GM12864 (cell line): ENCODE measurements at regions not wholly inside any gene's neighbourhood (a gene's known extent, or its start where the extent isn't known, plus 50 kb on each side); places are given as distances from the start of the nearest gene placed in this dataset.

Source experiments
- DNase-seq: peaks from one replicate; pipeline ENCODE4 v3.0.0-alpha.2; 2011; ENCODE audit warnings: low read depth
- H3K4me3 ChIP-seq: 2 replicates; pipeline ENCODE4 v1.5.1; 2011; ENCODE audit warnings: mild to moderate bottlenecking, low read depth, low read length, control low read depth
- TF ChIP-seq, protein P1 (sequence below): IDR thresholded peaks from 2 replicates; pipeline ENCODE4 v1.5.1; 2011; ENCODE audit warnings: low read depth, mild to moderate bottlenecking, moderate library complexity, low read length, control low read depth, inconsistent platforms; ENCODE audit errors: missing control alignments

DNA sequence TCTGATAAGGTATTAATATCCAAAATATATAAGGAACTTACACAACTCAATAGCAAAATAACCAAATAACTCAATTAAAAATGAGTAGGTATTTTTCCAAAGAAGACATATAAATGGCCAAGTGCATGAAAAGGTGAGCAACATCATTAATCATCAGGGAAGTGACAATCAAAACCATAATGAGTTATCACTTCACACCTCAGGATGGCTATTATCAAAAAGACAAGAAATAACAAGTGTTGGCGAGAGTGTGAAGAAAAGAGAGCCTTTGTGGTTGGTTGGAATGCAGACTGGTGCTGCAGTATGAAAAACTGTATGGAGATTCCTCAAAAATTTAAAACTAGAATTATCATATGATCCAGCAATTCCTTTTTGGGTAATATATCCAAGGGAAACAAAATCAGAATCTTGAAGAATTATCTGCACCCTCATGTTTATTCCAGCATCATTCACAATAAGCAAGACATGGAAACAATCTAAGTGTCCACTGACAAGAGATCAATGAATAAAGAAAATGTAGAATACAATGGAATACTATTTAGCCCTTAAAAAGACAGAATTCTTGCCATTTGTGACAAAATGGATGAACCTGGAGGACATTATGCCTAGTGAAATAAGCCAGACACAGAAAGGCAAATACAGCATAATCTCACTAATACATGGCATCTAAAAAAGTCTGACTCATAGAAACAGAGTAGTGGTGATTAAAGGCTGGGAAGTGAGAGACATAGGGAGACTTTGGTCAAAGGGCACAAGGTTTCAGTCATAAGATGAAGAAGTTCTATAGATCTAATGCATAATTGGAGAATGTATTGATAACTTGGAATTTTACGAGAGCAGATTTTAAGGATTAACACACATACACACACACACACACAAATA lies 175.6 kb downstream of the FOXA2 start:
- no peak for DNase-seq
- TF ChIP-seq, protein P1, sequence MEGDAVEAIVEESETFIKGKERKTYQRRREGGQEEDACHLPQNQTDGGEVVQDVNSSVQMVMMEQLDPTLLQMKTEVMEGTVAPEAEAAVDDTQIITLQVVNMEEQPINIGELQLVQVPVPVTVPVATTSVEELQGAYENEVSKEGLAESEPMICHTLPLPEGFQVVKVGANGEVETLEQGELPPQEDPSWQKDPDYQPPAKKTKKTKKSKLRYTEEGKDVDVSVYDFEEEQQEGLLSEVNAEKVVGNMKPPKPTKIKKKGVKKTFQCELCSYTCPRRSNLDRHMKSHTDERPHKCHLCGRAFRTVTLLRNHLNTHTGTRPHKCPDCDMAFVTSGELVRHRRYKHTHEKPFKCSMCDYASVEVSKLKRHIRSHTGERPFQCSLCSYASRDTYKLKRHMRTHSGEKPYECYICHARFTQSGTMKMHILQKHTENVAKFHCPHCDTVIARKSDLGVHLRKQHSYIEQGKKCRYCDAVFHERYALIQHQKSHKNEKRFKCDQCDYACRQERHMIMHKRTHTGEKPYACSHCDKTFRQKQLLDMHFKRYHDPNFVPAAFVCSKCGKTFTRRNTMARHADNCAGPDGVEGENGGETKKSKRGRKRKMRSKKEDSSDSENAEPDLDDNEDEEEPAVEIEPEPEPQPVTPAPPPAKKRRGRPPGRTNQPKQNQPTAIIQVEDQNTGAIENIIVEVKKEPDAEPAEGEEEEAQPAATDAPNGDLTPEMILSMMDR: no peak
- H3K4me3 ChIP-seq: no peak overlapping the region

DNA sequence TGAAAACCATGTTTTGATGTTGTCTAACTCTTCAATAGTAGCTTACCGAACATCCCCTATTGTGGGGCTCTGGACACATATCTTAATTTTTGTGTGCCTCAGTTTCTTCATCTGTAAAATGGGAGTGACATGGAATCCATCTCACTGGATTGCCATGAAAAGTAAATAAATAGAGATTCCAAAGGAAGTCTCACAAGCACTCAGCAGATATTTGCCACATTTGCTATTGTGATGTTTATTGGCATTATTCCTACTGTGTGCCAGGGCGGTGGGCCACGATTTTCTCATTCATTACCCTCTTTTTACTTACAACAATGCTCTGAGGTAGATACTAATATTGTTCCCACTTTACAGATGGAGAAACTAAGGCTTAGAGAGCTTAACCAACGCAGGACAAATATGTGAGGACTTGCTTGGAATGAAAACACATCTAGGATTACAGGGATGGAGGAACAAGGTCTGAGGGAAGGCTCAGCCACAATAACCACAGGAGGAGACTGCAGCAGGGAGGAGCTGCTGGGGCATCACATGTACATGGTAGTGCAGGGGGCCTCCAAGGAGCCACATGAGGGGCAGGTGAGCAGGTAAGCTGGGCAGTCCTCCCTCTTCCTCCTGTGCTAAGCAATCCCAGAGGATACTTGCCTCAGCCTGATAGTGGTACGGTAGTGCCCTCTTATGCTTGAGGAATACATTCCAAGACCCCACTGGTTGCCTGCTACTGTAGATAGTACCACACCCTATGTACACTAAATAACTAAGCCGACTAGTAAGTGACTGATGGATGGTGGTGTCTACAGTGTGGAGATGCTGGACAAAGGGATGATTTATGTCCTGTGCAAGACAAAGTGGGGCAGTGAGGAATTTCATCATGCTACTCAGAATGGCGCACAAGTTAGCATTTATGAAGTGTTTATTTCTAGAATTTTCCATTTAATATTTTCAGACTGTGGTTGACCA lies 176.9 kb downstream of the FOXA2 start:
- TF ChIP-seq, protein P1: no peak
- no peak overlapping the region for H3K4me3 ChIP-seq
- no peak for DNase-seq

- TF ChIP-seq, protein P1: no peak
- H3K4me3 ChIP-seq: no peak overlapping the region
- no peak for DNase-seq
These were observed 179.8 kb downstream of the FOXA2 start for GRCh38 chr20:22404419-22405170.

DNA sequence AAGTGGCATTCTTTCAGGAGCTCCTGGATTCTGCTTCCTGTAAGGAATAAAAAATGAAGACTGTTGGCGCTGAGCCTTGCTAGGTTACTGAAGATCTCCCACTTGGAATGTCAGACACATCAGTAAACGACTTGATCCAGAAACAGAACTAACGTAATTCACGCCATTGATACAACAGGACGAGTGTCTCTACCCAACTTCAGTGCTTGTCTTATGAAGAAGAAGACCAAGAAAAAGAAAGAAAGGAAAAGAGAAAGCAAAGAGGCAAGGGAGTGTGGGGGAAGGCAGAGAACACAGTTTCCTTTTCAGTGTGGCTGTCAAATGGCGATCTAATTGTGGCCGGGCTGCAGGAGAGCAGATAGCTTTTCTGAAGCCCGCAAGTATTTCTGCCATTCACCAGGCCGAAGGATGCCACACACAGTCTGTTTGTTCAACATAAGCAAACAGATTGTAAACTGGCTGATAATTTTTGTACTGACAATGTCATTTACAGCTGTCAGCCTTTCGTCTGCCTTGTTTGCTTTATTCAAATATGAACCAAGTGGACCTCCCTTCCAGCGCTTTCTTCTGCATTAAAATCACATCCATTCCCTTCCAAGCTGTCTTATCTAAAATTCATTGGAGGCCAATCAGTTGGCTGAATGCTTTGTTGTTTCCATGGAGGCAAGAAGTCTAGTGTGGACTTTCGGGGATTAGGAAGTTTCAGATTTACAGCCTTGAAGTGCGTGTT lies 180.6 kb downstream of the FOXA2 start:
- TF ChIP-seq, protein P1: no peak
- no peak overlapping the region for H3K4me3 ChIP-seq
- no peak for DNase-seq

DNA sequence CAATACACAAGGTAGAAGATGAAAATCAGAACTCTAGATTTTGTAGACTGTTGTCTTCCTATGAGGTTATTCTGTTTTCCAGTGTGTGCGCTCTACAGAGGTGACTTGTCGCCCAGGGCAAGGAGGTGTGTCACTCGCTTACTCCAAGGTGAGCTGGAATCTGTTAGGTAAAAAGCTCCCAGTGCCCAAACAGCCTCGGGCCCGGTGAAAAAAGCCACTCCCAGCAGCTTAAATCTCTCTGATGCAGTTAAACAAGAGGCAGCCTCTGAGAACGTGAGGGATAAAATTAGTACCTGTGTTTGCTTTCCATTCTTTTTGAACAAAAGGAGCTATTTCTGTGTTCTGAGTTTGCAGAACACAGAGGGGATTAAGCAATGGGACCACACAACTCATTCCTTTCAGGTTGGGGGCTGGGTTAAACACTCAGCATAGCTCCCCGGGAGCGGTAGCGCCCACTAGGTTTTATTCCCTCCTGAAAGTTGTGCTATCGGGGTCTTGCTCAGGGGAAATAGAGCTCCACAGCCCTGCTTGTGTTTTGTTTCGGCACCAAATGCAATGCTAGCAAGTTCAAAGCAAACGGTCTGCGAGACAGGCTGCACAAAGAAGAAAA lies 181.2 kb downstream of the FOXA2 start:
- no peak for DNase-seq
- H3K4me3 ChIP-seq: no peak overlapping the region

More for the DNA sequence above, 181.2 kb downstream of the FOXA2 start:
- TF ChIP-seq, protein P1: no peak
